Spleen (tissue), 11 donors: ENCODE measurements at regions not wholly inside any gene's neighbourhood (a gene's known extent, or its start where the extent isn't known, plus 50 kb on each side); places are given as distances from the start of the nearest gene placed in this dataset.

Experiments
- DNase-seq: peaks from one replicate; pipeline ENCODE4 v3.0.0-alpha.2; 2020
- H3K27ac ChIP-seq, 8 donors: fragments of 200-600 bp; sonication (generic) in 7 of 8; 1 replicate in 4 of 8; 2 replicates in 4 of 8; pipeline versions ENCODE4 v1.5.0 to v1.8.0; 2016 to 2021; ENCODE audit warnings: inconsistent platforms in 4 of 8, mild to moderate bottlenecking in 4 of 8, moderate library complexity in 1 of 8
- H3K27me3 ChIP-seq, 7 donors: fragments of 200-600 bp; sonication (generic) in 6 of 7; replicated peaks in 1 of 7; 1 replicate in 4 of 7; 2 replicates in 3 of 7; pipeline versions ENCODE4 v1.5.0 to v1.8.0; 2016 to 2021; ENCODE audit warnings: inconsistent platforms in 3 of 7, mild to moderate bottlenecking in 1 of 7
- H3K36me3 ChIP-seq, 6 donors: fragments of 200-600 bp; sonication (generic) in 5 of 6; 1 replicate in 4 of 6; 2 replicates in 2 of 6; pipeline versions ENCODE4 v1.5.0 to v1.8.0; 2016 to 2021; ENCODE audit warnings: inconsistent platforms in 2 of 6
- H3K4me1 ChIP-seq, 6 donors: fragments of 200-600 bp; sonication (generic) in 5 of 6; 1 replicate in 3 of 6; 2 replicates in 3 of 6; pipeline versions ENCODE4 v1.5.0 to v1.8.0; 2016 to 2021; ENCODE audit warnings: inconsistent platforms in 3 of 6
- H3K4me3 ChIP-seq, 8 donors: fragments of 200-600 bp; sonication (generic) in 7 of 8; 1 replicate in 4 of 8; 2 replicates in 4 of 8; pipeline versions ENCODE4 v1.5.0 to v1.8.0; 2016 to 2021; ENCODE audit warnings: inconsistent platforms in 4 of 8, mild to moderate bottlenecking in 4 of 8, moderate library complexity in 2 of 8
- H3K9me3 ChIP-seq, 8 donors: fragments of 200-600 bp; sonication (generic) in 7 of 8; 1 replicate in 4 of 8; 2 replicates in 4 of 8; pipeline versions ENCODE4 v1.5.0 to v1.8.0; 2016 to 2021; ENCODE audit warnings: inconsistent platforms in 4 of 8
- POLR2A ChIP-seq, 3 donors: fragments of 450-650 bp; IDR thresholded peaks; one replicate each; pipeline ENCODE4 v1.5.1; 2017; ENCODE audit warnings: antibody characterized with exemption in 3 of 3, mild to moderate bottlenecking in 1 of 3
- POLR2AphosphoS5 ChIP-seq, 3 donors: sonication (generic); formaldehyde crosslinking; IDR thresholded peaks; one replicate each; pipeline ENCODE4 v1.5.1; 2017; ENCODE audit warnings: antibody characterized with exemption in 3 of 3
- WGBS, 5 donors: extraction: QIAGEN DNeasy Blood & Tissue Kit in 3 of 5; methylation state at CpG; one replicate each; pipeline versions ENCODE4 v1.1.5 to v1.1.7; 2013 to 2018; 5-methylcytosine and 5-hydroxymethylcytosine counted together
- intact Hi-C: fragments of 100-400 bp; cut with DNase I; formaldehyde crosslinking; loops from one replicate; pipeline ENCODE4 v1.15.0; 2023; ENCODE audit warnings: low total_unique reads
- TF ChIP-seq, protein P1 (sequence below), 11 experiments: fragments of 200-600 bp in 7 of 11; fragments of 450-650 bp in 4 of 11; sonication (generic) in 4 of 11; IDR thresholded peaks in 8 of 11; conservative IDR thresholded peaks in 3 of 11; 1 replicate in 7 of 11; 2 replicates in 4 of 11; pipeline versions ENCODE4 v1.4.0 to v1.8.0; 2016 to 2021; ENCODE audit warnings: antibody characterized with exemption in 11 of 11, inconsistent platforms in 4 of 11, mild to moderate bottlenecking in 1 of 11
- donor health status: healthy with polysubstance abuse.
- donor health status: DM: no; HTN: no; CAD: no; lungs with moderate emphysema.
- donor health status: DM: no; HTN: no; CAD: no.
- donor health status: Bipolar disorder and iron deficiency.
- donor health status: healthy.
- donor health status: DM: no; HTN: no; CAD: no.
- donor health status: DM: yes; HTN: yes; CAD: no.

DNA sequence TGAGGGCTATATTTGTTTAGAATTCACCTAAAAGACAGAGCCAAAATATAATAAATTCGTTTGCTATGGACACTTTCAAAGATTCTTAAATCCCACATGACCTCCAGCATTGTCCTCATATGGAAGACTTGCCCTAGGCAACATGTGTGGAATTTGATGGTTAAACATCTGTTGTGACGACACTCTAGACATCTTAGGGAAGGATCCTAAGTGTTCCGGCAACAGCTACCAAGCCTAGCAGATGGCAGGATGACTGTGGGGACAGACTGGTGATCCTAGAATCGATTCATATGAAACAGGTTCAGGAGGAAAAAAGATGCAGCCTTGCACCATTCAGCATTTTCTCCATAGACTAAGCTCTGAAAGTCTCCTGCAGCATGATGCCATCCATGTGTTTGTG is 77.6 kb upstream of the BACH2 start:
- Histone ChIP-seq H3K4me3 (no peak overlapping the region), H3K9me3 (no peaks in the 10 kb centered on the region), H3K36me3 (no peaks in the 10 kb centered on the region), H3K27ac (no peak overlapping the region), H3K4me1 (peaks cover 0 to 25% (median 8%) of the 10 kb centered on the region in 6 donors), H3K27me3 (no peaks in the 10 kb centered on the region)
- 76 to 88% (median 82%) methylated on average over 4 of the region's 4 CpGs for WGBS, 5 donors
- intact Hi-C loops, result no loop called here
- TF ChIP-seq POLR2A (IDR thresholded peaks at IDR 0.05) (no peak), POLR2AphosphoS5 (IDR thresholded peaks at IDR 0.05) (no peak)
- TF ChIP-seq, protein P1, sequence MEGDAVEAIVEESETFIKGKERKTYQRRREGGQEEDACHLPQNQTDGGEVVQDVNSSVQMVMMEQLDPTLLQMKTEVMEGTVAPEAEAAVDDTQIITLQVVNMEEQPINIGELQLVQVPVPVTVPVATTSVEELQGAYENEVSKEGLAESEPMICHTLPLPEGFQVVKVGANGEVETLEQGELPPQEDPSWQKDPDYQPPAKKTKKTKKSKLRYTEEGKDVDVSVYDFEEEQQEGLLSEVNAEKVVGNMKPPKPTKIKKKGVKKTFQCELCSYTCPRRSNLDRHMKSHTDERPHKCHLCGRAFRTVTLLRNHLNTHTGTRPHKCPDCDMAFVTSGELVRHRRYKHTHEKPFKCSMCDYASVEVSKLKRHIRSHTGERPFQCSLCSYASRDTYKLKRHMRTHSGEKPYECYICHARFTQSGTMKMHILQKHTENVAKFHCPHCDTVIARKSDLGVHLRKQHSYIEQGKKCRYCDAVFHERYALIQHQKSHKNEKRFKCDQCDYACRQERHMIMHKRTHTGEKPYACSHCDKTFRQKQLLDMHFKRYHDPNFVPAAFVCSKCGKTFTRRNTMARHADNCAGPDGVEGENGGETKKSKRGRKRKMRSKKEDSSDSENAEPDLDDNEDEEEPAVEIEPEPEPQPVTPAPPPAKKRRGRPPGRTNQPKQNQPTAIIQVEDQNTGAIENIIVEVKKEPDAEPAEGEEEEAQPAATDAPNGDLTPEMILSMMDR (IDR thresholded peaks at IDR 0.05 in 8 of 11, conservative IDR thresholded peaks at IDR 0.05 in 3 of 11), result no peak
- no peak for DNase-seq

DNA sequence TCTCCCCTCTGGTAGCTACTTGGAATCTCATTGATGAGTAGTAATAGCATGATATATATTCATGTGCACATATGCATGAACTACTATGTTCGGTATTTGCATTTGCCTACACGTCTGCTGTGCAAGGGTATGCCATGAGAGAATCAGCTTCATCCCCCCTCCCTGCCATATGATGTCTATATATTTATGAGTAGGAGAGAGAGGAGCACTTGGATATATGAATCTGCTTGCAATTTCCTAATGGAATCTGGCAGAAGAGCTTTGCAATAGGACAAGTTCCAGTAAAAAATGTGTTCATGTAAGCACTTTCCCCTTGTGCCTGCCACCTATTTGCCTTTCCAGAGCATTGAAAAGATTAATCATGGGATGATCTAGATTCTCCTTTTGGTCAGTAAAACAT is 76.2 kb upstream of the BACH2 start:
- intact Hi-C loops, result no loop called here
- Histone ChIP-seq H3K4me1 (peaks cover 0 to 25% (median 8%) of the 10 kb centered on the region in 6 donors), H3K27me3 (no peaks in the 10 kb centered on the region), H3K4me3 (no peak overlapping the region), H3K27ac (no peak overlapping the region), H3K36me3 (no peaks in the 10 kb centered on the region), H3K9me3 (no peaks in the 10 kb centered on the region)
- WGBS, 5 donors, result 72 to 92% (median 89%) methylated on average over 2 of the region's 2 CpGs
- TF ChIP-seq POLR2A (IDR thresholded peaks at IDR 0.05) (no peak), POLR2AphosphoS5 (IDR thresholded peaks at IDR 0.05) (no peak)
- TF ChIP-seq, protein P1 (IDR thresholded peaks at IDR 0.05 in 8 of 11, conservative IDR thresholded peaks at IDR 0.05 in 3 of 11), result no peak
- no peak for DNase-seq

DNA sequence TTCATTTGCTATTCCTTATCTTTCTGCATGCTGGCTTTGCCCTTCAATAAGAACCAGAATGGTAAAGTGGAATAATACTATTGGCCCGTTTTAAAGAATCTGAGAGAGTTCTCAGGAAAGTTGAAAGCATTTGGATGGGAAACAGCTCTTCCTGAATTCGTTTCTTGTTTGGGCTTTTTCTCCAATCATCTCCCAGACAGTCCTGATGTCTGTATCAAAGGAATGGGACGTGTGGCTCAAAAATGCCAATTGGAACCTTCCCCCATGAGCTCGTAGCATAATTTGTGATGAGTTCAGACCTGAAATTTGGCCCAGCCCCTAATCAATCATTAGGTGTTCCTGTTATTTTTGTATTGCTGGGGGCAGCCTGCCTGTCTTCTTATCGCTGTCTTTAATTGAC is 75.8 kb upstream of the BACH2 start:
- H3K4me3 ChIP-seq, result no peak overlapping the region
- no peaks in the 10 kb centered on the region for H3K36me3 ChIP-seq
- no peak for TF ChIP-seq POLR2AphosphoS5 (IDR thresholded peaks at IDR 0.05)
- TF ChIP-seq, protein P1 (IDR thresholded peaks at IDR 0.05 in 8 of 11, conservative IDR thresholded peaks at IDR 0.05 in 3 of 11), result no peak
- no peak for TF ChIP-seq POLR2A (IDR thresholded peaks at IDR 0.05)
- 82 to 93% (median 85%) methylated on average over 5 of the region's 5 CpGs for WGBS, 5 donors
- no peak for DNase-seq
- H3K9me3 ChIP-seq, result no peaks in the 10 kb centered on the region
- H3K27me3 ChIP-seq, result no peaks in the 10 kb centered on the region
- H3K27ac ChIP-seq, result no peak overlapping the region
- peaks cover 0 to 25% (median 8%) of the 10 kb centered on the region in 6 donors for H3K4me1 ChIP-seq
- intact Hi-C loops, result no loop called here

DNA sequence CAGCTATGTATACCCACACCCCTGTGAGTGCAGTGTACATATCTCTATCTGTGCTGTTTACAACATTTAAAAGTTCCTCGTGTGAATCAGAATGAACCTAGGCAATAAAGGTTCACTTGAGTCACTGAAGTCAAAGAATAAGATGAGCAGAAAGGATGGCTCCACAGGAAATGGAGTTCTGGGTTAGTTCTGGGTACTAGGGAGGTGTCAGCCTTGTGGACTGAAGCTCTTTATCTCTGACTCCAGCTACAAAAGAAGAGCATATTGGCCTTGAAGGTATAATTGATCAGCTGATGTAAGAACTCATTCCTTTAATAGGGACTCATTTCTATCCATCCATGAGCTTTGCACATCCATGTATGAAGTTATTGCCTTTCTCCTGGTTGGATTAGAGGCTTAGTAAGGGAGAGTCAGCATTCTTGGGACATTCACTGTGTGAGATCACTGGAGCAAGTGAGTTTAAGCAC is 73.9 kb upstream of the BACH2 start:
- TF ChIP-seq, protein P1 (IDR thresholded peaks at IDR 0.05 in 8 of 11, conservative IDR thresholded peaks at IDR 0.05 in 3 of 11), result no peak
- no peak for TF ChIP-seq POLR2A (IDR thresholded peaks at IDR 0.05)
- intact Hi-C loops, result no loop called here
- no peaks in the 10 kb centered on the region for H3K9me3 ChIP-seq
- H3K36me3 ChIP-seq, result no peaks in the 10 kb centered on the region
- H3K4me3 ChIP-seq, result no peak overlapping the region
- no peak overlapping the region for H3K27ac ChIP-seq
- no peak for DNase-seq
- H3K4me1 ChIP-seq, result peaks cover 0 to 12% (median 0%) of the 10 kb centered on the region in 6 donors
- 46 to 63% (median 54%) methylated on average over 1 of the region's 1 CpG for WGBS, 5 donors
- no peaks in the 10 kb centered on the region for H3K27me3 ChIP-seq
